HL-60 (cell line): ENCODE measurements at regions not wholly inside any gene's neighbourhood (a gene's known extent, or its start where the extent isn't known, plus 50 kb on each side); places are given as distances from the start of the nearest gene placed in this dataset.

Experiments used
- CTCF ChIP-seq: IDR thresholded peaks from one replicate; pipeline ENCODE4 v1.5.1; 2011; ENCODE audit warnings: low read length, control low read depth, inconsistent platforms; ENCODE audit not compliant: insufficient read depth
- GABPA ChIP-seq: IDR thresholded peaks from 2 replicates; pipeline ENCODE4 v1.6.1; 2012; ENCODE audit warnings: low read depth
- REST ChIP-seq: IDR thresholded peaks from 2 replicates; pipeline ENCODE4 v1.6.1; 2012; ENCODE audit warnings: low read depth; ENCODE audit not compliant: insufficient replicate concordance

- TF ChIP-seq CTCF (no peak), GABPA (no peak), REST (no peak)
These were observed 452.5 kb upstream of the MKI67 start for GRCh38 chr10:128578766-128579165.
